ENCODE measurements at regions not wholly inside any gene's neighbourhood (a gene's known extent, or its start where the extent isn't known, plus 50 kb on each side); places are given as distances from the start of the nearest gene placed in this dataset.

DNA sequence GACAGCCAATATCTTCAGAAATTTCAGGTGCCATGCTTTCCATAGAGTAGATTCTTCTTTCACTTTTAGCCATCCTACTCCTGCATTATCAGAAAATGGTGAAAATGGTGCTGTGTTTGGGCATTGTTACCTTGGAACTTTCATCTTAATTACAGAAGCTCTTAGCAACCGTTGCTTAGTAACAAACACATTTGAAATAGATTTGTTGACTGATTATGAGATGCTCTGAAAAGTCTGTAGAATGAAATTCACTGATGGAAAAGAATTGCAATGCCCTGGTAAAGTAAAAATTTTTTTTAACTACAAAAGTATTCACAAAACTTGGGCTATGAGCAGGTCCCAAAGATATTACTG lies 249.3 kb upstream of the NEBL start:
- TF ChIP-seq, protein P1, sequence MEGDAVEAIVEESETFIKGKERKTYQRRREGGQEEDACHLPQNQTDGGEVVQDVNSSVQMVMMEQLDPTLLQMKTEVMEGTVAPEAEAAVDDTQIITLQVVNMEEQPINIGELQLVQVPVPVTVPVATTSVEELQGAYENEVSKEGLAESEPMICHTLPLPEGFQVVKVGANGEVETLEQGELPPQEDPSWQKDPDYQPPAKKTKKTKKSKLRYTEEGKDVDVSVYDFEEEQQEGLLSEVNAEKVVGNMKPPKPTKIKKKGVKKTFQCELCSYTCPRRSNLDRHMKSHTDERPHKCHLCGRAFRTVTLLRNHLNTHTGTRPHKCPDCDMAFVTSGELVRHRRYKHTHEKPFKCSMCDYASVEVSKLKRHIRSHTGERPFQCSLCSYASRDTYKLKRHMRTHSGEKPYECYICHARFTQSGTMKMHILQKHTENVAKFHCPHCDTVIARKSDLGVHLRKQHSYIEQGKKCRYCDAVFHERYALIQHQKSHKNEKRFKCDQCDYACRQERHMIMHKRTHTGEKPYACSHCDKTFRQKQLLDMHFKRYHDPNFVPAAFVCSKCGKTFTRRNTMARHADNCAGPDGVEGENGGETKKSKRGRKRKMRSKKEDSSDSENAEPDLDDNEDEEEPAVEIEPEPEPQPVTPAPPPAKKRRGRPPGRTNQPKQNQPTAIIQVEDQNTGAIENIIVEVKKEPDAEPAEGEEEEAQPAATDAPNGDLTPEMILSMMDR (IDR thresholded peaks at IDR 0.05; ENCODE audit: low read depth, low read length, missing control alignments) = no peak
- no peak overlapping the region for H3K4me3 ChIP-seq (replicated peaks; ENCODE audit: low read depth, low read length)
- DNase-seq (ENCODE audit: extremely low read depth, low read depth) = no peak

DNA sequence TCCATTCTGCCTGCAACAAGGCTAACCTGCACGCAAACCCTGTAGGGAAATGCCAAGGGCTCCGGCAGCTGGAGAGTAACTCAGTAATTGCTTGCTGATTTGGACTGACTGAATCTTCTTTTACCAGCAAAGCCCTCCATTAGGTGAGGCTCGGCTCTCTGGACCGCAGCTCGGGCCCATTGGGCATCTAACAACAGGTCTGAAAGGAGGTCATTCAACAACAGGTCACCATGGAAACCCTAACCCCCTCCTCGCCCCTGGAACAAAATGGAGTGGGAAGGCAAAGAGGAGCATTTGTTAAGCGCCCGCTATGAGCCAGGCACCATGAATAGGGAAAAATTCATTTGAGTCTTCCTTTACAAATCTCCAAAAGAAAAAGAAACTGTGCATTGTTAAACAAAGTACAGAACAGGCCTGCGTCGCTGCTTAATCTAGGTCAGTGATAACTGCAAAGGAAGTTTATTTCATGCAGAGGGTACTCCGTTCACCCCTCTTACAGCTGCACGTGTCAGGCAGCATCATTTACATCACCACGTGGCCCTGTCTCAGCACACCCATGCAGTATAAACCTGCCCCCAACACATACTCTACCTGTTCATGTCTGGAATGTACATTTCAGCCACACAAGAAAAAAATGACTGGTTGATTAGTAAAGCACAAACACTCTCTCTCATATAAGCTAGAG lies 248.8 kb upstream of the NEBL start:
- DNase-seq (ENCODE audit: extremely low read depth, low read depth) = no peak
- TF ChIP-seq, protein P1 (IDR thresholded peaks at IDR 0.05; ENCODE audit: low read depth, low read length, missing control alignments) = no peak
- H3K4me3 ChIP-seq (replicated peaks; ENCODE audit: low read depth, low read length) = no peak overlapping the region

DNA sequence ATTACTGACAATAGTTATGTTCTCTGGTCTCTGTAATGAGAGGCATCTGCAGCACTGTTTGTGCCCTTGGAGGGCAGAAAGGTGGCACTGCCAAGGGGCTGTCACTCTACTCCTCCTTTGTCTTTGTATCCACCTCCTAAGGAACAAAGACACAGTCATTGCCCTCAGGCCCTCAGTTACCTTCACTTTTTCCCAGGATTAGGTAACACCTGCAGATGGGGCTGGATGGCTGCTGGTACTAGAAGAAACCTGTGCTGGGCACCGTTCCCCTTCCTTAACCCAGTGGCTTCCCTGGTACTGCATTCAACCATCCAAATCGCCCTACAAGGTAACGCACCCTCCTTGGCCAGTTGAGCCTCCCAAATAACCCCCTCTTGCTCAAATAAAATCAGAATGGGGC lies 246.9 kb upstream of the NEBL start:
- TF ChIP-seq, protein P1 (IDR thresholded peaks at IDR 0.05; ENCODE audit: low read depth, low read length, missing control alignments) = no peak
- DNase-seq (ENCODE audit: extremely low read depth, low read depth) = no peak

DNA sequence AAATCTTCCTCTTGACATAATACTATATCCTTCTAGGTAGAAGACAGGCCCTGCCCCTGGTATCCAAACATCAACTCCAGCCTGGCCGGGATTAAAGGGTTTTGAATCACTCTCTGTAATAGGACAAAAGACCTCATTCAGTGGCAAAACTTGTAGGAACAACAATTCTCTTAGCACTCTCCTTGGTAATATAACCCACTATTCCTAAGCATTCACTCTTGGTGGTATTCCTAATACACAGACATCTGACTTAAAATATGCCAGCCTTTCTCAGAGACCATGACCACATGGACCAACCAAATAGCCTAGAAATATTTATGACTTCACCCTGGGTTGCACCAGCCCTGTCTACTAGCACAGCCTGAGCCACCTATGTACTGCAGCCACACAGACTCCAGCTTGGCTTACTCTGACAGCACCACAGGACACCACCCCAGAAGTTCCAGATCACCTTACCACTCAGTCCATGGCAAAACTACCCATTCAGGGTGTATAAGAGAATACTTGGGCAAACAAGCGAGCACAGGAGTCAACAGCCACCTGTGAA lies 244.9 kb upstream of the NEBL start:
- TF ChIP-seq, protein P1 (IDR thresholded peaks at IDR 0.05; ENCODE audit: low read depth, low read length, missing control alignments) = no peak
- no peak for DNase-seq (ENCODE audit: extremely low read depth, low read depth)
- no peak overlapping the region for H3K4me3 ChIP-seq (replicated peaks; ENCODE audit: low read depth, low read length)

More for the DNA sequence above, 246.9 kb upstream of the NEBL start:
- H3K4me3 ChIP-seq (replicated peaks; ENCODE audit: low read depth, low read length) = no peak overlapping the region

DNA sequence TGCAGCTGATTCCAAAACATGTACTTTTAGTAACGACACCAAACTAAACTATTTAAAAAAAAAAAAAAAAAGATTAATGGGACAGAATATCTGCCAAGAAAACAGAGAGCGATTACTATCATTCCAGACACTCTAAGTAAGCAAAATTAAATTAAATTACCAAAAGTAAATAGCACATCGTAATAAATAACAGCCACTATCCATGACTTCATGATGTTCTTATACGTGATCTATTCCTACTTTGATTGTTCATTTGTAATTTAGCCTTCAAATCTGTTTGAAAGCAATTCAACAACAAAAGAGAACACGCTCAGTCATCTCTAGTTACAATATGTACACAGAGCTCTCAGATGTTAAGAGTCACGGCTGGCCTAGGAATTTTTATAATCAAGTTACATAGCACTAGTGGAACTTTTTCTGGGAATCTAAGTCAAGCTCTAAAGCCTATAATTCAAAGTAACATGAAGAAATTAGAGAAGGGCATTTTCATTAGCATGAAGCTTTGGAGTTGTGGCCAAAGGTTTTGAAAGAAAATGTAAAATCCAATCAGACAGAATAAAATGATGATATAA lies 241.7 kb upstream of the NEBL start:
- no peak for DNase-seq (ENCODE audit: extremely low read depth, low read depth)
- TF ChIP-seq, protein P1 (IDR thresholded peaks at IDR 0.05; ENCODE audit: low read depth, low read length, missing control alignments) = no peak
- H3K4me3 ChIP-seq (replicated peaks; ENCODE audit: low read depth, low read length) = no peak overlapping the region

DNA sequence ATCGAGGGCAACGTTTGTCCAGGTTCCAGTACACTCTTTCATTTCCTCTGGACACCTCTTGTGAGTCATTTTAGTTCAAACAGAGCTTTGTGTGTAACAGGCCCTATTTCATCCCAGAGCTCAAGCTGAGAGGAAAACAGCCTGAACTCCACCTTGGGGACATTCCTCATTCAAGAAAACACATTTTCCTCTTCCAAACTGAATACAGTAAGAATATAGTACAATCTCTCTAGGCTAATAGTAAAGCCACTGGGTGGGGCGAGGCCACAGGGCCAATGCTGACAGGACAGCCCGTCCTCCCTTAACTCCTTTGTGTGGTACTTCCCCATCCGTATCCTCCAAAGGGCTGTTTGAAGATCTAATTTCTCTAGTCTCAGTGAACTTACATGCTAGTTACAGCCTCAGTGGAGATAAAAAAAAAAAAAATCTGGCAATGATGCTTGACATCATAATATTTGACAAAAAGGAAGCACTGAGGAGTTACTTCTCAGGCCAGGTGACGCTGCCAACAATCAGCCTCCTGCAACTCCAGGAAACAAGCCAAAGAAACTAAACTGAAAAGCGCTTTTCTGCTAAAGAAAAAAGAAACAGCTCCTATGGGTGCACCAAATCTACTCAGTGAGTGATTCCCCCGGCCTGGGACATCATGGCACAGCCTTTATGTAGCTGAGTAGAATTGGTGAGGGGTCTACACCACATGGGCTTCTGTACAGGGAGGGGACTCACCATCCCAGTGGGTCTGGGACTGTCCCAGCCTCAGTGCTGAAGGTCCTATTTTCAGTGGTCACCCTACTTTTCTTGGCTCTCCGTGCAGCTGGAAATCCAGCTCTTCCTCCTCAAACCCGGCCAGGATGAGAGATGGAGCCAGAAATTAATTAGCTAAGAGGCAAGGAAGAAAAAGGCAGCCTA lies 238.2 kb upstream of the NEBL start:
- no peak overlapping the region for H3K4me3 ChIP-seq (replicated peaks; ENCODE audit: low read depth, low read length)
- TF ChIP-seq, protein P1 (IDR thresholded peaks at IDR 0.05; ENCODE audit: low read depth, low read length, missing control alignments) = no peak
- no peak for DNase-seq (ENCODE audit: extremely low read depth, low read depth)

All from HFF-Myc (cell line).